Gastrocnemius medialis (tissue), 4 donors: ENCODE measurements at regions not wholly inside any gene's neighbourhood (a gene's known extent, or its start where the extent isn't known, plus 50 kb on each side); places are given as distances from the start of the nearest gene placed in this dataset.
A peak's percentile ranks its signal among the peaks of the same experiment; 100 is the strongest.

Source experiments
- ATAC-seq, 2 donors: fragments of 150-250 bp; one replicate each; pipeline ENCODE4 v1.9.1; 2016
- DNase-seq, 2 donors: peaks; one replicate each; pipeline ENCODE4 v3.0.0-alpha.2; 2019
- H3K27ac ChIP-seq, 4 donors: fragments of 200-600 bp; sonication (generic); 1 replicate in 1 of 4; 2 replicates in 3 of 4; pipeline ENCODE4 v1.5.1; 2016 to 2018; ENCODE audit warnings: mild to moderate bottlenecking in 2 of 4, moderate library complexity in 1 of 4
- H3K27me3 ChIP-seq, 3 donors: fragments of 200-600 bp; sonication (generic) in 2 of 3; 1 replicate in 1 of 3; 2 replicates in 2 of 3; pipeline versions ENCODE4 v1.5.1 to v1.6.0; 2016 to 2019; ENCODE audit warnings: mild to moderate bottlenecking in 1 of 3, moderate library complexity in 1 of 3
- H3K36me3 ChIP-seq, 2 donors: fragments of 200-600 bp; sonication (generic) in 1 of 2; one replicate each; pipeline ENCODE4 v1.5.1; 2017 to 2018
- H3K4me1 ChIP-seq, 2 donors: fragments of 200-600 bp; sonication (generic) in 1 of 2; one replicate each; pipeline ENCODE4 v1.5.1; 2016 to 2017; ENCODE audit warnings: mild to moderate bottlenecking in 2 of 2
- H3K4me3 ChIP-seq, 4 donors: fragments of 200-600 bp; sonication (generic) in 3 of 4; 1 replicate in 1 of 4; 2 replicates in 3 of 4; pipeline ENCODE4 v1.5.1; 2016 to 2019; ENCODE audit warnings: mild to moderate bottlenecking in 2 of 4
- H3K9me3 ChIP-seq, 3 donors: fragments of 200-600 bp; sonication (generic) in 2 of 3; 1 replicate in 1 of 3; 2 replicates in 2 of 3; pipeline ENCODE4 v1.5.1; 2016 to 2019
- CTCF ChIP-seq, 5 experiments: fragments of 450-650 bp in 3 of 5; fragments of 200-600 bp in 2 of 5; sonication (generic) in 2 of 5; IDR thresholded peaks in 4 of 5; conservative IDR thresholded peaks in 1 of 5; 1 replicate in 4 of 5; 2 replicates in 1 of 5; pipeline ENCODE4 v1.5.1; 2016 to 2019; ENCODE audit warnings: antibody characterized with exemption in 5 of 5, mild to moderate bottlenecking in 3 of 5, moderate library complexity in 3 of 5
- POLR2A ChIP-seq, 2 donors: fragments of 450-650 bp; IDR thresholded peaks; one replicate each; pipeline ENCODE4 v1.6.1; 2017; ENCODE audit warnings: antibody characterized with exemption in 2 of 2, mild to moderate bottlenecking in 2 of 2, moderate library complexity in 2 of 2
- in situ Hi-C, 4 donors: fragments of 200-750 bp; cut with MboI; loops; one replicate each; pipeline versions ENCODE4 v1.15.0 to v1.8.0; 2017; ENCODE audit warnings: low sequenced_read_pairs in 4 of 4
- intact Hi-C: fragments of 100-400 bp; cut with DNase I; formaldehyde crosslinking; loops from one replicate; pipeline ENCODE4 v1.15.1; 2023; ENCODE audit warnings: low total_unique reads

GRCh38 chr9:89821081-89821480 is 216.3 kb downstream of the GADD45G start:
- intact Hi-C loops: no loop called here
- in situ Hi-C loops: no loop called here
- no peak for TF ChIP-seq POLR2A (IDR thresholded peaks at IDR 0.05)
- no peak for TF ChIP-seq CTCF (IDR thresholded peaks at IDR 0.05 in 4 of 5, conservative IDR thresholded peaks at IDR 0.05 in 1 of 5)
- H3K9me3 ChIP-seq: no peaks in the 10 kb centered on the region
- H3K4me3 ChIP-seq: no peak overlapping the region
- H3K4me1 ChIP-seq: no peaks in the 10 kb centered on the region
- H3K36me3 ChIP-seq: no peaks in the 10 kb centered on the region
- no peak for DNase-seq
- no peak overlapping the region for H3K27ac ChIP-seq
- H3K27me3 ChIP-seq: no peaks in the 10 kb centered on the region
- ATAC-seq: no peak

GRCh38 chr9:89822996-89823395 is 218.2 kb downstream of the GADD45G start:
- Histone ChIP-seq H3K4me3 (no peak overlapping the region), H3K4me1 (no peaks in the 10 kb centered on the region), H3K36me3 (no peaks in the 10 kb centered on the region), H3K27me3 (no peaks in the 10 kb centered on the region), H3K27ac (no peak overlapping the region), H3K9me3 (no peaks in the 10 kb centered on the region)
- no peak for TF ChIP-seq POLR2A (IDR thresholded peaks at IDR 0.05)
- TF ChIP-seq CTCF (IDR thresholded peaks at IDR 0.05 in 4 of 5, conservative IDR thresholded peaks at IDR 0.05 in 1 of 5): no peak
- DNase-seq (peak in 1 of 2 donors; percentile 26), ATAC-seq (peak in 1 of 2 donors; percentile 39)
- in situ Hi-C loops (no loop called here), intact Hi-C loops (no loop called here)

- H3K27ac ChIP-seq: no peak overlapping the region
- ATAC-seq (no peak), DNase-seq (no peak)
- H3K36me3 ChIP-seq: no peaks in the 10 kb centered on the region
- H3K4me3 ChIP-seq: no peak overlapping the region
- no peaks in the 10 kb centered on the region for H3K4me1 ChIP-seq
- H3K27me3 ChIP-seq: no peaks in the 10 kb centered on the region
- no peaks in the 10 kb centered on the region for H3K9me3 ChIP-seq
- in situ Hi-C loops: no loop called here
- intact Hi-C loops: no loop called here
- TF ChIP-seq POLR2A (IDR thresholded peaks at IDR 0.05) (no peak), CTCF (IDR thresholded peaks at IDR 0.05 in 4 of 5, conservative IDR thresholded peaks at IDR 0.05 in 1 of 5) (no peak)
These were observed 220.9 kb downstream of the GADD45G start for GRCh38 chr9:89825669-89826068.

- TF ChIP-seq POLR2A (IDR thresholded peaks at IDR 0.05) (no peak), CTCF (IDR thresholded peaks at IDR 0.05 in 4 of 5, conservative IDR thresholded peaks at IDR 0.05 in 1 of 5) (no peak)
- Histone ChIP-seq H3K9me3 (no peaks in the 10 kb centered on the region), H3K27ac (no peak overlapping the region), H3K36me3 (no peaks in the 10 kb centered on the region), H3K4me1 (no peaks in the 10 kb centered on the region), H3K4me3 (no peak overlapping the region), H3K27me3 (no peaks in the 10 kb centered on the region)
- DNase-seq (no peak), ATAC-seq (no peak)
- in situ Hi-C loops (no loop called here), intact Hi-C loops (no loop called here)
These were observed 221.4 kb downstream of the GADD45G start for GRCh38 chr9:89826186-89826585.

- in situ Hi-C loops (no loop called here), intact Hi-C loops (no loop called here)
- Histone ChIP-seq H3K36me3 (no peaks in the 10 kb centered on the region), H3K4me1 (no peaks in the 10 kb centered on the region), H3K27ac (no peak overlapping the region), H3K4me3 (no peak overlapping the region), H3K27me3 (no peaks in the 10 kb centered on the region), H3K9me3 (no peaks in the 10 kb centered on the region)
- no peak for TF ChIP-seq CTCF (IDR thresholded peaks at IDR 0.05 in 4 of 5, conservative IDR thresholded peaks at IDR 0.05 in 1 of 5)
- TF ChIP-seq POLR2A (IDR thresholded peaks at IDR 0.05): no peak
- no peak for DNase-seq
- no peak for ATAC-seq
These were observed 224.5 kb downstream of the GADD45G start for GRCh38 chr9:89829346-89829745.
